Parathyroid adenoma (tissue), 2 donors: ENCODE measurements at regions not wholly inside any gene's neighbourhood (a gene's known extent, or its start where the extent isn't known, plus 50 kb on each side); places are given as distances from the start of the nearest gene placed in this dataset.

Experiments
- H2AFZ ChIP-seq: fragments of 300-600 bp; sonication (generic); one replicate; pipeline ENCODE4 v1.7.0; 2017; ENCODE audit warnings: antibody characterized with exemption, mild to moderate bottlenecking
- H3K27ac ChIP-seq: fragments of 300-600 bp; sonication (generic); one replicate; pipeline ENCODE4 v1.7.0; 2017
- H3K27me3 ChIP-seq: fragments of 300-600 bp; sonication (generic); one replicate; pipeline ENCODE4 v1.7.0; 2017; ENCODE audit warnings: low read length; ENCODE audit not compliant: control insufficient read depth, insufficient read depth
- H3K36me3 ChIP-seq: fragments of 300-600 bp; sonication (generic); one replicate; pipeline ENCODE4 v1.7.0; 2017; ENCODE audit warnings: low read length; ENCODE audit not compliant: control insufficient read depth, insufficient read depth
- H3K4me1 ChIP-seq: fragments of 300-600 bp; sonication (generic); one replicate; pipeline ENCODE4 v1.7.0; 2017; ENCODE audit warnings: control low read depth
- H3K4me2 ChIP-seq: fragments of 300-600 bp; sonication (generic); one replicate; pipeline ENCODE4 v1.7.0; 2017; ENCODE audit warnings: low read length
- H3K4me3 ChIP-seq: fragments of 300-600 bp; sonication (generic); one replicate; pipeline ENCODE4 v1.7.0; 2017; ENCODE audit warnings: low read depth, low read length
- H3K79me2 ChIP-seq: fragments of 300-600 bp; sonication (generic); one replicate; pipeline ENCODE4 v1.7.0; 2017; ENCODE audit warnings: control low read depth
- H3K9ac ChIP-seq: fragments of 300-600 bp; sonication (generic); one replicate; pipeline ENCODE4 v1.7.0; 2017; ENCODE audit warnings: mild to moderate bottlenecking
- H3K9me3 ChIP-seq: fragments of 300-600 bp; sonication (generic); one replicate; pipeline ENCODE4 v1.7.0; 2017; ENCODE audit warnings: low read length; ENCODE audit not compliant: control insufficient read depth
- TF ChIP-seq, protein P1 (sequence below): fragments of 300-600 bp; sonication (generic); IDR thresholded peaks from one replicate; pipeline ENCODE4 v1.7.0; 2017; ENCODE audit warnings: antibody characterized with exemption, mild to moderate bottlenecking
- donor health status: primary hyperparathyroidism.

DNA sequence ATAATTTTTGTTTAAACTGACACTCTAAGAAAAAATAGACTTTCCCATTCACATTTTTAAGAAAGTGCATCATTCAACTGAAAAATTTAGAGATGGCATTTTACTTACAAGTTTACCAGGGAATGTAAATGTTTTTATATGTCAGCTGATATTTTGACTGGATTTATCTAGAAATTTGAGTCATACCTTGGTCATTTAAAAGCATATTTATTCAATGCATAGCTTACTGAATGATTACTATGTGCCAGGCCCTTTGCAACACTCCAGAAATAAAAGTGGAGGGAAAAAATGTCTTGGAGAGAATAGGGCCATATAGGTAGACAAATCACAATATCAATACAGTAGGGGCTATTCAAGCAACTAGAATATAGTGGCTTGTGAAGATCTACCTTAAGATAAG, 98.4 kb upstream of the FAM3C start:
- Histone ChIP-seq H3K9ac (no peak overlapping the region), H3K36me3 (no peaks in the 10 kb centered on the region), H3K27ac (no peak overlapping the region), H2AFZ (no peak overlapping the region), H3K79me2 (no peaks in the 10 kb centered on the region), H3K4me1 (no peaks in the 10 kb centered on the region), H3K27me3 (no peaks in the 10 kb centered on the region), H3K4me3 (no peak overlapping the region), H3K4me2 (no peak overlapping the region), H3K9me3 (no peaks in the 10 kb centered on the region)
- TF ChIP-seq, protein P1, sequence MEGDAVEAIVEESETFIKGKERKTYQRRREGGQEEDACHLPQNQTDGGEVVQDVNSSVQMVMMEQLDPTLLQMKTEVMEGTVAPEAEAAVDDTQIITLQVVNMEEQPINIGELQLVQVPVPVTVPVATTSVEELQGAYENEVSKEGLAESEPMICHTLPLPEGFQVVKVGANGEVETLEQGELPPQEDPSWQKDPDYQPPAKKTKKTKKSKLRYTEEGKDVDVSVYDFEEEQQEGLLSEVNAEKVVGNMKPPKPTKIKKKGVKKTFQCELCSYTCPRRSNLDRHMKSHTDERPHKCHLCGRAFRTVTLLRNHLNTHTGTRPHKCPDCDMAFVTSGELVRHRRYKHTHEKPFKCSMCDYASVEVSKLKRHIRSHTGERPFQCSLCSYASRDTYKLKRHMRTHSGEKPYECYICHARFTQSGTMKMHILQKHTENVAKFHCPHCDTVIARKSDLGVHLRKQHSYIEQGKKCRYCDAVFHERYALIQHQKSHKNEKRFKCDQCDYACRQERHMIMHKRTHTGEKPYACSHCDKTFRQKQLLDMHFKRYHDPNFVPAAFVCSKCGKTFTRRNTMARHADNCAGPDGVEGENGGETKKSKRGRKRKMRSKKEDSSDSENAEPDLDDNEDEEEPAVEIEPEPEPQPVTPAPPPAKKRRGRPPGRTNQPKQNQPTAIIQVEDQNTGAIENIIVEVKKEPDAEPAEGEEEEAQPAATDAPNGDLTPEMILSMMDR = no peak

- H3K27ac ChIP-seq = no peak overlapping the region
- no peaks in the 10 kb centered on the region for H3K27me3 ChIP-seq
- H3K79me2 ChIP-seq = no peaks in the 10 kb centered on the region
- no peaks in the 10 kb centered on the region for H3K9me3 ChIP-seq
- no peak overlapping the region for H2AFZ ChIP-seq
- H3K9ac ChIP-seq = no peak overlapping the region
- no peak overlapping the region for H3K4me2 ChIP-seq
- no peak overlapping the region for H3K4me3 ChIP-seq
- TF ChIP-seq, protein P1 = no peak
- no peaks in the 10 kb centered on the region for H3K4me1 ChIP-seq
- H3K36me3 ChIP-seq = no peaks in the 10 kb centered on the region
Observed at GRCh38 chr7:121493553-121493952, 97.4 kb upstream of the FAM3C start.

DNA sequence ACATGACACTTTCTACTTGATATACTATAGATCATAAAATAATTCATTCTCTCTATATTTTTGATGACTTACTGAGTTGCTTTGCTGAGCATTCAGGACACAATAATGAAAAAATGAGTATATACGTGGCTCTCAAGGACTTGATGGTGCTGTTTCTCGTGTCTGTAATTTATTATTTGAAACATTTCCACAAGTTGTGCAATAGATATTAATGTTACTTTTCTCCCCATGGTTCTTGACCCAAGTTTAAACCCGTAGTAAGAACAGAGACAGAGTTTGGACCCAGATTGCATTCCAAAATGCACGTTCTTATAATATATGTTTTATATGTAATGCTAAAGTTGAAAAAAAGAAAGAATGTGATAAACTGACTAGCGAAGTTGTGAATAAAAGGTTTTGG, 94.2 kb upstream of the FAM3C start:
- no peaks in the 10 kb centered on the region for H3K4me1 ChIP-seq
- H3K79me2 ChIP-seq = no peaks in the 10 kb centered on the region
- H3K27ac ChIP-seq = no peak overlapping the region
- no peak overlapping the region for H3K4me2 ChIP-seq
- TF ChIP-seq, protein P1 = no peak
- H3K36me3 ChIP-seq = no peaks in the 10 kb centered on the region
- H2AFZ ChIP-seq = no peak overlapping the region
- H3K9me3 ChIP-seq = no peaks in the 10 kb centered on the region
- H3K4me3 ChIP-seq = no peak overlapping the region
- no peak overlapping the region for H3K9ac ChIP-seq
- no peaks in the 10 kb centered on the region for H3K27me3 ChIP-seq

DNA sequence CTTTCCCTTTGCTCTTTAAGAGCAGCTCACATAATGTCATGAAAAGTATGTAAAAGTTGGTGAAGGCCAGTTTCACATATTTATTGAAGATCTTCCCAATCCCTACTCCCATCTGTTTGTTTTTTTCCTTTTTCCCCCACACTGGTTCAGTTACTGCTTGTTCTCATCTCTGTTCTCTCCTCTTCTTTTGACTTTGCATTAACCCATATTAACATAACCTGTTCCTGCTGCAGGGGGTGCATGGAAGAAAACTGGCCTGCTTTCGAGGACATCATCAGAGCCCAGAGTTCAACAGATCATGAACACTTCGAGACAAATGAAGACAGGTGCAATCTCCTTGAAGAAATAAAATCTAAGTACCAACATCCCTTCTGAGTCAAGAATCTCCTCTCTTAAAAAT, 93.3 kb upstream of the FAM3C start:
- no peak overlapping the region for H3K4me2 ChIP-seq
- H2AFZ ChIP-seq = no peak overlapping the region
- no peak overlapping the region for H3K9ac ChIP-seq
- H3K36me3 ChIP-seq = no peaks in the 10 kb centered on the region
- TF ChIP-seq, protein P1 = no peak
- H3K4me1 ChIP-seq = no peaks in the 10 kb centered on the region
- H3K79me2 ChIP-seq = no peaks in the 10 kb centered on the region
- no peaks in the 10 kb centered on the region for H3K9me3 ChIP-seq
- H3K27ac ChIP-seq = no peak overlapping the region
- no peaks in the 10 kb centered on the region for H3K27me3 ChIP-seq
- no peak overlapping the region for H3K4me3 ChIP-seq

DNA sequence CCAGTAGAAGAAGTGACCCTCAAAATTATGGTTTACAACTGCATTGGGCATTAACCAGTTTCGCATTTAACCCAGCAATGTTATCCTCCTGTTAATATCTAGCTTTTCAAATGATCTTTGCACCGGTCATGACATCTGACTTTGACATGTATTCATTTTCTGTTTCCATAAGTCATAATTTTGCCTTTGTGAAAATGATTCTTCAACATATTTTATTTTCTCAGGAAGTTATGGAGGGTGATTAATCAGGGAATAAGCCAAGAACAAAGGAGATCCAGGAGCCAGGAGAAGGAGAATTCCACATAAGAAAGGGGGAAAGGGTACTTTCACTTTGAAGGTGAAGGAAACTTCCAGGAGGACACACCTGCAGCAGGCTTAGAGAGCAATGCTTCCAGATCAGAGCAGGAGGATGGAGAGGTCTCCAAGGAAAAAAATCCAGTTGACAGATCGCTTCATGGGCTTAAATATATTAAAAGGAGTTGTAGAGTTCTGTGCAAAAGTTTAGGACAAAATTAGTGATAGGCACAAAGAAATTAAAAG, 92.1 kb upstream of the FAM3C start:
- no peak overlapping the region for H3K27ac ChIP-seq
- H3K79me2 ChIP-seq = no peaks in the 10 kb centered on the region
- H2AFZ ChIP-seq = no peak overlapping the region
- no peaks in the 10 kb centered on the region for H3K27me3 ChIP-seq
- no peak overlapping the region for H3K9ac ChIP-seq
- H3K4me2 ChIP-seq = no peak overlapping the region
- no peaks in the 10 kb centered on the region for H3K4me1 ChIP-seq
- H3K4me3 ChIP-seq = no peak overlapping the region
- TF ChIP-seq, protein P1 = no peak
- no peaks in the 10 kb centered on the region for H3K9me3 ChIP-seq
- H3K36me3 ChIP-seq = no peaks in the 10 kb centered on the region
